K562 (cell line): ENCODE measurements at regions not wholly inside any gene's neighbourhood (a gene's known extent, or its start where the extent isn't known, plus 50 kb on each side); places are given as distances from the start of the nearest gene placed in this dataset.

Experiments used
- ATAC-seq: fragments of 200-7000 bp; cut with Tn5 transposase; 3 replicates; pipeline ENCODE4 v1.9.1; 2020; ENCODE audit warnings: moderate library complexity
- BruUV-seq: library from RNA; stranded (reverse); fragments of 400-500 nt; replicated peaks from 2 replicates; lab custom pipeline; 2021; lab: Mats Ljungman, UMichigan
- CTCF ChIA-PET: fragments of 300-600 bp; formaldehyde crosslinking; extraction: SDS; loops from one replicate; lab custom pipeline; 2021; ENCODE audit warnings: low intra/inter-chr PET ratio; lab: Yijun Ruan, JAX
- POLR2A ChIA-PET: fragments of 300-600, 350-650 bp; sonication (Branson Sonifier 250); formaldehyde crosslinking; extraction: SDS; loops from one replicate; lab custom pipeline; 2021; ENCODE audit warnings: antibody characterized with exemption, inconsistent platforms; lab: Yijun Ruan, JAX
- DNase-seq, 4 experiments: peaks; one replicate each; pipeline versions ENCODE4 v3.0.0 to v3.0.0-alpha.2; 2011 to 2018; ENCODE audit warnings: low spot score in 3 of 4, mixed read lengths in 3 of 4; ENCODE audit errors: extremely low read depth in 1 of 4
- FAIRE-seq: peaks from 2 replicates; lab custom pipeline; 2011; peaks lifted over from hg19 to GRCh38; lab: Jason Lieb, UNC
- H2AFZ ChIP-seq: 2 replicates; pipeline ENCODE4 v1.6.0; 2011; ENCODE audit warnings: low read depth, low read length, control low read depth, inconsistent platforms
- H3K27ac ChIP-seq: fragments of 200-600 bp; 3 replicates; pipeline ENCODE4 v1.8.0; 2011; ENCODE audit warnings: low read depth, mild to moderate bottlenecking, control low read depth, inconsistent platforms, low read length, moderate library complexity, mixed read lengths; ENCODE audit errors: extremely low read depth
- H3K27me3 ChIP-seq, 2 experiments: fragments of 300-600 bp in 1 of 2; 2 replicates in 1 of 2; 3 replicates in 1 of 2; pipeline versions ENCODE4 v1.6.0 to v1.8.0; 2011; ENCODE audit warnings: inconsistent platforms in 2 of 2, low read length in 2 of 2, mild to moderate bottlenecking in 1 of 2, mixed read lengths in 1 of 2, moderate library complexity in 1 of 2; ENCODE audit not compliant: control insufficient read depth in 2 of 2, insufficient read depth in 2 of 2
- H3K36me3 ChIP-seq: fragments of 300-600 bp; 3 replicates; pipeline ENCODE4 v1.8.0; 2011; ENCODE audit warnings: mild to moderate bottlenecking, low read length, inconsistent platforms; ENCODE audit not compliant: control insufficient read depth, insufficient read depth
- H3K4me1 ChIP-seq, 2 experiments: fragments of 200-600 bp in 1 of 2; replicated peaks in 1 of 2; 2 replicates in 1 of 2; 3 replicates in 1 of 2; pipeline versions ENCODE4 v1.5.1 to v1.8.0; 2011; ENCODE audit warnings: inconsistent platforms in 2 of 2, low read length in 2 of 2, mild to moderate bottlenecking in 1 of 2, mixed read lengths in 1 of 2, moderate library complexity in 1 of 2; ENCODE audit not compliant: control insufficient read depth in 2 of 2, insufficient read depth in 2 of 2
- H3K4me2 ChIP-seq: 2 replicates; pipeline ENCODE4 v1.6.1; 2011; ENCODE audit warnings: low read length, control low read depth, inconsistent platforms, mixed read lengths; ENCODE audit not compliant: insufficient read depth
- H3K4me3 ChIP-seq: fragments of 200-600 bp; sonication (generic), shearing (Covaris generic); 2 replicates; pipeline ENCODE4 v1.5.1; 2016; ENCODE audit warnings: control low read depth, inconsistent platforms
- H3K79me2 ChIP-seq: fragments of 200-600 bp; 3 replicates; pipeline ENCODE4 v1.8.0; 2011; ENCODE audit warnings: low read length, inconsistent platforms; ENCODE audit not compliant: control insufficient read depth, insufficient read depth
- H3K9ac ChIP-seq, 2 experiments: 2 replicates each; pipeline versions ENCODE4 v1.6.0 to v1.6.1; 2011; ENCODE audit warnings: low read depth in 2 of 2, low read length in 2 of 2, control low read depth in 1 of 2, inconsistent platforms in 1 of 2, mild to moderate bottlenecking in 1 of 2, mixed read lengths in 1 of 2; ENCODE audit not compliant: insufficient read depth in 1 of 2
- H3K9me1 ChIP-seq: one replicate; pipeline ENCODE4 v1.6.0; 2011; ENCODE audit warnings: inconsistent platforms, mild to moderate bottlenecking, low read length, moderate library complexity; ENCODE audit not compliant: control insufficient read depth, insufficient read depth
- H3K9me3 ChIP-seq: replicated peaks from 2 replicates; pipeline ENCODE4 v1.5.1; 2011; ENCODE audit warnings: low read depth, low read length, inconsistent platforms; ENCODE audit not compliant: control insufficient read depth, insufficient read depth
- H4K20me1 ChIP-seq: replicated peaks from 2 replicates; pipeline ENCODE4 v1.6.1; 2011; ENCODE audit warnings: low read length, inconsistent platforms, mixed read lengths; ENCODE audit not compliant: control insufficient read depth, insufficient read depth
- ATF3 ChIP-seq, 2 experiments: fragments of 450-650 bp in 1 of 2; sonication (generic) in 1 of 2; formaldehyde crosslinking in 1 of 2; IDR thresholded peaks in 1 of 2; conservative IDR thresholded peaks in 1 of 2; 2 replicates each; pipeline versions ENCODE4 v1.6.1 to v1.8.1; 2016 to 2023; ENCODE audit warnings: mild to moderate bottlenecking in 2 of 2, moderate library complexity in 2 of 2, inconsistent platforms in 1 of 2, missing genetic modification reagents in 1 of 2
- BRD4 ChIP-seq: fragments of 200-600 bp; sonication (generic); IDR thresholded peaks from 2 replicates; pipeline ENCODE4 v1.6.1; 2017; ENCODE audit warnings: inconsistent platforms
- CSDE1 ChIP-seq, 2 experiments: fragments of 450-650 bp; IDR thresholded peaks; 2 replicates each; pipeline ENCODE4 v1.6.1; 2016; ENCODE audit warnings: mild to moderate bottlenecking in 1 of 2
- DIDO1 ChIP-seq: fragments of 450-650 bp; IDR thresholded peaks from 2 replicates; pipeline ENCODE4 v1.6.1; 2016; ENCODE audit warnings: low read depth, missing biosample characterization, missing genetic modification characterization
- E2F4 ChIP-seq: sonication (generic); formaldehyde crosslinking; IDR thresholded peaks from 2 replicates; pipeline ENCODE4 v1.8.0; 2022; ENCODE audit warnings: mild to moderate bottlenecking, low read depth, missing genetic modification reagents
- GABPA ChIP-seq: fragments of 200-800 bp; sonication (Bioruptor generic); conservative IDR thresholded peaks from 2 replicates; pipeline ENCODE4 v1.6.1; 2016; ENCODE audit warnings: low read depth, missing genetic modification characterization, missing compliant biosample characterization
- HMG20B ChIP-seq: fragments of 250-450 bp; sonication (Bioruptor Pico); IDR thresholded peaks from 2 replicates; pipeline ENCODE4 v1.5.0; 2021; ENCODE audit warnings: mild to moderate bottlenecking
- LEF1 ChIP-seq: fragments of 450-650 bp; IDR thresholded peaks from 2 replicates; pipeline ENCODE4 v1.6.1; 2016; ENCODE audit warnings: mild to moderate bottlenecking
- POLR2AphosphoS2 ChIP-seq: IDR thresholded peaks from 2 replicates; pipeline ENCODE4 v1.6.1; 2012; ENCODE audit warnings: low read length, improper control_type of control experiment
- STAT6 ChIP-seq: sonication (generic); formaldehyde crosslinking; IDR thresholded peaks from 2 replicates; pipeline ENCODE4 v1.8.1; 2023; ENCODE audit warnings: mild to moderate bottlenecking, missing genetic modification reagents
- TRIM25 ChIP-seq: fragments of 450-650 bp; IDR thresholded peaks from 2 replicates; pipeline ENCODE4 v1.7.0; 2016; ENCODE audit warnings: borderline replicate concordance
- ZBTB7A ChIP-seq: IDR thresholded peaks from 2 replicates; pipeline ENCODE4 v1.6.1; 2011; ENCODE audit warnings: low read depth, mild to moderate bottlenecking, low read length, moderate library complexity, borderline replicate concordance; ENCODE audit not compliant: control insufficient read depth
- WGBS: fragments of 100-300 bp; shearing (Covaris generic); methylation state at CpG from one replicate; pipeline ENCODE4 v1.1.6; 2016; ENCODE audit warnings: low coverage, mixed read lengths; ENCODE audit not compliant: insufficient coverage; ENCODE audit errors: missing lambda C conversion rate; 5-methylcytosine and 5-hydroxymethylcytosine counted together
- in situ Hi-C: fragments of 300-500 bp; cut with MboI; formaldehyde crosslinking; loops from 4 replicates; pipeline ENCODE4 v1.15.0; 2018; ENCODE audit warnings: inconsistent platforms, mixed read lengths
- intact Hi-C: fragments of 100-400 bp; cut with micrococcal nuclease; formaldehyde crosslinking; loops from 2 replicates; pipeline ENCODE4 v1.14.2; 2022
- TF ChIP-seq, protein P1 (sequence below), 2 experiments: IDR thresholded peaks; 2 replicates each; pipeline ENCODE4 v1.6.1; 2011; ENCODE audit warnings: borderline replicate concordance in 1 of 2, control low read depth in 1 of 2, low read depth in 1 of 2, low read length in 1 of 2, mild to moderate bottlenecking in 1 of 2, mixed read lengths in 1 of 2, moderate library complexity in 1 of 2; ENCODE audit not compliant: insufficient read depth in 1 of 2, insufficient read length in 1 of 2, poor library complexity in 1 of 2, severe bottlenecking in 1 of 2; ENCODE audit errors: extremely low read depth in 1 of 2

- no peaks in the 10 kb centered on the region for H3K36me3 ChIP-seq
- H3K27ac ChIP-seq: no peak overlapping the region
- H3K79me2 ChIP-seq: no peaks in the 10 kb centered on the region
- in situ Hi-C loops (no loop called here), intact Hi-C loops (no loop called here)
- H4K20me1 ChIP-seq: no peaks in the 10 kb centered on the region
- H3K9ac ChIP-seq: no peak overlapping the region
- H3K4me2 ChIP-seq: no peak overlapping the region
- H3K4me3 ChIP-seq: no peak overlapping the region
- no peak for FAIRE-seq
- DNase-seq: no peak
- no peak for ATAC-seq
- no peaks in the 10 kb centered on the region for H3K9me3 ChIP-seq
- ChIA-PET POLR2A (no interaction called here), CTCF (no interaction called here)
- BruUV-seq: no TSS peak
- H3K4me1 ChIP-seq: no peaks in the 10 kb centered on the region
- H3K27me3 ChIP-seq: no peaks in the 10 kb centered on the region
- WGBS: 5% methylated on average over 5 of the region's 5 CpGs
- H2AFZ ChIP-seq: no peak overlapping the region
- H3K9me1 ChIP-seq: no peaks in the 10 kb centered on the region
- TF ChIP-seq ZBTB7A: no peak
- TF ChIP-seq DIDO1 (tag): no peak
- no peak for TF ChIP-seq LEF1
- no peak for TF ChIP-seq POLR2AphosphoS2
- no peak for TF ChIP-seq BRD4
- TF ChIP-seq ATF3 (IDR thresholded peaks at IDR 0.05): no peak
- no peak for TF ChIP-seq ATF3 (CRISPR knock-in tag; conservative IDR thresholded peaks at IDR 0.05)
- no peak for TF ChIP-seq STAT6 (CRISPR knock-in tag)
- TF ChIP-seq E2F4 (CRISPR knock-in tag): no peak
- TF ChIP-seq HMG20B (CRISPR knock-in tag): no peak
- TF ChIP-seq CSDE1 (IDR thresholded peaks at IDR 0.05): no peak
- TF ChIP-seq, protein P1, sequence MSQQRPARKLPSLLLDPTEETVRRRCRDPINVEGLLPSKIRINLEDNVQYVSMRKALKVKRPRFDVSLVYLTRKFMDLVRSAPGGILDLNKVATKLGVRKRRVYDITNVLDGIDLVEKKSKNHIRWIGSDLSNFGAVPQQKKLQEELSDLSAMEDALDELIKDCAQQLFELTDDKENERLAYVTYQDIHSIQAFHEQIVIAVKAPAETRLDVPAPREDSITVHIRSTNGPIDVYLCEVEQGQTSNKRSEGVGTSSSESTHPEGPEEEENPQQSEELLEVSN (IDR thresholded peaks at IDR 0.05; ENCODE audit: borderline replicate concordance in 1 of 2, extremely low read depth in 1 of 2, insufficient read depth in 1 of 2, insufficient read length in 1 of 2, low read depth in 1 of 2, low read length in 1 of 2, poor library complexity in 1 of 2, severe bottlenecking in 1 of 2): no peak
- no peak for TF ChIP-seq TRIM25
- TF ChIP-seq GABPA: no peak
These were observed 307.7 kb upstream of the SEL1L start for GRCh38 chr14:81841346-81841745.
